Neural cell (in vitro differentiated cells): ENCODE measurements at regions not wholly inside any gene's neighbourhood (a gene's known extent, or its start where the extent isn't known, plus 50 kb on each side); places are given as distances from the start of the nearest gene placed in this dataset.

Experiments
- H2AFZ ChIP-seq: fragments of 200-600, 300-800 bp; sonication (generic), shearing (Covaris generic); 2 replicates; pipeline ENCODE4 v1.6.0; 2014; ENCODE audit warnings: low read depth, mild to moderate bottlenecking, antibody characterized with exemption, low read length, moderate library complexity
- H3F3A ChIP-seq: fragments of 200-600 bp; shearing (Covaris generic); 2 replicates; pipeline ENCODE4 v1.6.1; 2016; ENCODE audit warnings: mild to moderate bottlenecking, moderate library complexity, mixed read lengths, antibody characterized with exemption, low read length; ENCODE audit not compliant: insufficient read depth, poor library complexity, severe bottlenecking
- H3K27ac ChIP-seq: fragments of 200-600, 300-800 bp; sonication (generic), shearing (Covaris generic); 2 replicates; pipeline ENCODE4 v1.5.1; 2014; ENCODE audit warnings: mild to moderate bottlenecking, low read length, moderate library complexity
- H3K27me3 ChIP-seq: fragments of 300-800, 200-600 bp; sonication (generic), shearing (Covaris generic); 2 replicates; pipeline ENCODE4 v1.6.0; 2014; ENCODE audit warnings: mild to moderate bottlenecking, low read depth, low read length, moderate library complexity; ENCODE audit not compliant: insufficient read depth
- H3K36me3 ChIP-seq: fragments of 300-800, 200-600 bp; sonication (generic), shearing (Covaris generic); 2 replicates; pipeline ENCODE4 v1.5.1; 2014; ENCODE audit warnings: mild to moderate bottlenecking, antibody characterized with exemption, low read length, moderate library complexity; ENCODE audit not compliant: insufficient read depth
- H3K4me2 ChIP-seq: fragments of 300-800, 200-600 bp; sonication (generic), shearing (Covaris generic); 2 replicates; pipeline ENCODE4 v1.6.0; 2014; ENCODE audit warnings: mild to moderate bottlenecking, low read length
- H3K4me3 ChIP-seq: fragments of 300-800, 200-600 bp; sonication (generic), shearing (Covaris generic); 2 replicates; pipeline ENCODE4 v1.5.1; 2014; ENCODE audit warnings: mild to moderate bottlenecking, low read length, moderate library complexity
- H3K79me2 ChIP-seq: fragments of 200-600 bp; shearing (Covaris generic); replicated peaks from 2 replicates; pipeline ENCODE4 v1.6.0; 2014; ENCODE audit warnings: mild to moderate bottlenecking, low read length, moderate library complexity; ENCODE audit not compliant: insufficient read depth
- H3K9ac ChIP-seq: fragments of 300-800, 200-600 bp; sonication (generic), shearing (Covaris generic); 2 replicates; pipeline ENCODE4 v1.6.1; 2016; ENCODE audit warnings: mild to moderate bottlenecking, low read length, mixed read lengths
- H3K9me2 ChIP-seq: fragments of 200-600 bp; shearing (Covaris generic); 2 replicates; pipeline ENCODE4 v1.6.1; 2016; ENCODE audit warnings: mild to moderate bottlenecking, low read length, mixed read lengths; ENCODE audit not compliant: insufficient read depth
- H3K9me3 ChIP-seq: fragments of 200-600, 300-800 bp; sonication (generic), shearing (Covaris generic); 2 replicates; pipeline ENCODE4 v1.6.1; 2016; ENCODE audit warnings: mild to moderate bottlenecking, mixed run types, low read length, moderate library complexity, mixed read lengths
- H4K20me1 ChIP-seq: fragments of 200-600 bp; shearing (Covaris generic); 2 replicates; pipeline ENCODE4 v1.6.1; 2016; ENCODE audit warnings: mild to moderate bottlenecking, mixed run types; ENCODE audit not compliant: insufficient read depth
- CTCF ChIP-seq: fragments of 450-650 bp; IDR thresholded peaks from 2 replicates; pipeline ENCODE4 v1.5.1; 2014; ENCODE audit warnings: antibody characterized with exemption, mild to moderate bottlenecking, moderate library complexity; ENCODE audit not compliant: poor library complexity, severe bottlenecking
- EP300 ChIP-seq: fragments of 450-650 bp; conservative IDR thresholded peaks from 2 replicates; pipeline ENCODE4 v1.6.1; 2014; ENCODE audit warnings: antibody characterized with exemption, mild to moderate bottlenecking, moderate library complexity; ENCODE audit not compliant: poor library complexity, severe bottlenecking
- EZH2 ChIP-seq: fragments of 200-600, 300-800 bp; shearing (Covaris generic), sonication (generic); IDR thresholded peaks from 2 replicates; pipeline ENCODE4 v1.6.1; 2014; ENCODE audit warnings: antibody characterized with exemption, low read length, borderline replicate concordance, mild to moderate bottlenecking; ENCODE audit not compliant: insufficient read depth, poor library complexity, severe bottlenecking
- MXI1 ChIP-seq: fragments of 450-650 bp; conservative IDR thresholded peaks from 2 replicates; pipeline ENCODE4 v1.6.1; 2014; ENCODE audit warnings: antibody characterized with exemption, mild to moderate bottlenecking; ENCODE audit not compliant: poor library complexity, severe bottlenecking
- POLR2AphosphoS5 ChIP-seq: IDR thresholded peaks from 2 replicates; pipeline ENCODE4 v1.6.1; 2012
- RAD21 ChIP-seq: fragments of 450-650 bp; conservative IDR thresholded peaks from 2 replicates; pipeline ENCODE4 v1.6.1; 2014; ENCODE audit warnings: antibody characterized with exemption, mild to moderate bottlenecking, moderate library complexity
- REST ChIP-seq: IDR thresholded peaks from 2 replicates; pipeline ENCODE4 v1.6.1; 2012; ENCODE audit warnings: borderline replicate concordance
- SMC3 ChIP-seq: fragments of 450-650 bp; conservative IDR thresholded peaks from 2 replicates; pipeline ENCODE4 v1.6.1; 2014; ENCODE audit warnings: antibody characterized with exemption, mild to moderate bottlenecking, moderate library complexity; ENCODE audit not compliant: poor library complexity
- TAF1 ChIP-seq: IDR thresholded peaks from 2 replicates; pipeline ENCODE4 v1.6.1; 2012; ENCODE audit warnings: low read depth

- H3K4me2 ChIP-seq: peak overlapping the region; percentile 24
- no peaks in the 10 kb centered on the region for H3K36me3 ChIP-seq
- TF ChIP-seq EZH2 (no peak), MXI1 (no peak), SMC3 (no peak), REST (no peak), RAD21 (no peak), CTCF (no peak)
- no peaks in the 10 kb centered on the region for H3K9me3 ChIP-seq
- no peaks in the 10 kb centered on the region for H3K9me2 ChIP-seq
- H3K9ac ChIP-seq: peak overlapping the region; percentile 81
- peak overlapping the region; percentile 52 for H2AFZ ChIP-seq
- H3K4me3 ChIP-seq: peak overlapping the region; percentile 62
- H3F3A ChIP-seq: no peaks in the 10 kb centered on the region
- peak overlapping the region; percentile 93 for H3K27ac ChIP-seq
- H4K20me1 ChIP-seq: no peaks in the 10 kb centered on the region
- no peaks in the 10 kb centered on the region for H3K27me3 ChIP-seq
- H3K79me2 ChIP-seq: no peaks in the 10 kb centered on the region
Measured at GRCh38 chr10:78406648-78407008, 373.0 kb downstream of the RPS24 start.

GRCh38 chr10:78407009-78407711, 373.5 kb downstream of the RPS24 start:
- H3F3A ChIP-seq: no peaks in the 10 kb centered on the region
- peak overlapping the region; percentile 84 for H2AFZ ChIP-seq
- peak overlapping the region; percentile 62 for H3K4me3 ChIP-seq
- no peaks in the 10 kb centered on the region for H4K20me1 ChIP-seq
- H3K9ac ChIP-seq: peak overlapping the region; percentile 81
- H3K36me3 ChIP-seq: no peaks in the 10 kb centered on the region
- H3K27me3 ChIP-seq: no peaks in the 10 kb centered on the region
- TF ChIP-seq EP300: peak; percentile 62
- no peak for TF ChIP-seq EZH2
- peak; percentile 67 for TF ChIP-seq SMC3
- TF ChIP-seq RAD21: peak; percentile 66
- TF ChIP-seq TAF1: peak; percentile 82
- TF ChIP-seq MXI1: peak; percentile 31
- TF ChIP-seq CTCF: peak; percentile 31
- TF ChIP-seq REST: peak; percentile 91
- TF ChIP-seq POLR2AphosphoS5: peak; percentile 90
- no peaks in the 10 kb centered on the region for H3K9me2 ChIP-seq
- peak overlapping the region; percentile 93 for H3K27ac ChIP-seq
- H3K79me2 ChIP-seq: no peaks in the 10 kb centered on the region
- H3K4me2 ChIP-seq: peak overlapping the region; percentile 77
- H3K9me3 ChIP-seq: no peaks in the 10 kb centered on the region
